ENCODE measurements at regions not wholly inside any gene's neighbourhood (a gene's known extent, or its start where the extent isn't known, plus 50 kb on each side); places are given as distances from the start of the nearest gene placed in this dataset.
"Not testable (repeated sequence)": the region's sequence is repeated elsewhere in the genome, so short reads cannot be mapped to it uniquely, and the experiment has no call there.

DNA sequence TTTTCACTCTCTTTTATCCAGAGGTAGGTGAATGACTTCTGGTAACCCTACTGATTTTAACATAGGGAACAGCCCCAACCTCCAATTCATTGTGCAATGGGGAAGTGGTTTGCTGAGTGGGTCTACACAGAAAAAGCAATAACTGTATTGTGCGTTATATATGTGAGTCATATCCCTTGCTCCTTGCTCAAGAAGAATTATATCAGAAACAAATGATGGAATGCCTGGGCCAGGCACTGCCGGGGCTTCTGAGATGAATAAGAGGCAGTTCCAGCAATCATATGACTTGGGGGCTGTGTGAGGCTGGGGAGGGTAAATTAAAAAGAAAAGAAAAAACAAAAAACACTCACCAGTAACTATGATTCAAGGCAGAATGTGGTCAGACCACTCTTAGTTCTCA lies 79.2 kb upstream of the ABCA1 start:
- peak; percentile 91 to 96 for DNase-seq (ENCODE audit: low read depth in 2 of 2)
- TF ChIP-seq, protein P1, sequence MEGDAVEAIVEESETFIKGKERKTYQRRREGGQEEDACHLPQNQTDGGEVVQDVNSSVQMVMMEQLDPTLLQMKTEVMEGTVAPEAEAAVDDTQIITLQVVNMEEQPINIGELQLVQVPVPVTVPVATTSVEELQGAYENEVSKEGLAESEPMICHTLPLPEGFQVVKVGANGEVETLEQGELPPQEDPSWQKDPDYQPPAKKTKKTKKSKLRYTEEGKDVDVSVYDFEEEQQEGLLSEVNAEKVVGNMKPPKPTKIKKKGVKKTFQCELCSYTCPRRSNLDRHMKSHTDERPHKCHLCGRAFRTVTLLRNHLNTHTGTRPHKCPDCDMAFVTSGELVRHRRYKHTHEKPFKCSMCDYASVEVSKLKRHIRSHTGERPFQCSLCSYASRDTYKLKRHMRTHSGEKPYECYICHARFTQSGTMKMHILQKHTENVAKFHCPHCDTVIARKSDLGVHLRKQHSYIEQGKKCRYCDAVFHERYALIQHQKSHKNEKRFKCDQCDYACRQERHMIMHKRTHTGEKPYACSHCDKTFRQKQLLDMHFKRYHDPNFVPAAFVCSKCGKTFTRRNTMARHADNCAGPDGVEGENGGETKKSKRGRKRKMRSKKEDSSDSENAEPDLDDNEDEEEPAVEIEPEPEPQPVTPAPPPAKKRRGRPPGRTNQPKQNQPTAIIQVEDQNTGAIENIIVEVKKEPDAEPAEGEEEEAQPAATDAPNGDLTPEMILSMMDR (IDR thresholded peaks at IDR 0.05; ENCODE audit: low read depth, low read length) = no peak

DNA sequence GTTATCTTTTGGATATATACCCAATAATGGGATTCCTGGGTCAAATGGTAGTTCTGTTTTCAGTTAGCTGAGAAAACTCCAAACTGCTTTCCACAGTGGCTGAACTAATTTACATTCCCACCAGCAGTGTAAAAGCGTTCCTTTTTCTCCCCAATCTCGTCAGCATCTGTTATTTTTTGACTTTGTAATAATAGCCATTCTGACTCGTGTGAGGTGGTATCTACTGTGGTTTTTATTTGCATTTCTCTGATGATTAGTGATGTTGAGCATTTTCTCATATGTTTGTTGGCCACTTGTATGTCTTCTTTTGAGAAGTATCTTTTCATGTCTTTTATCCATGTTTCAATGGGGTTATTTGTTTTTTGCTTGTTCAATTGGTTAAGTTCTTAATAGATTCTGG lies 82.1 kb upstream of the ABCA1 start:
- not testable (repeated sequence) for H3K4me3 ChIP-seq (replicated peaks in 1 of 2; ENCODE audit: low read depth in 2 of 2, low read length in 2 of 2); DNase-seq (ENCODE audit: low read depth in 2 of 2)

More for the DNA sequence above, 79.2 kb upstream of the ABCA1 start:
- no peak overlapping the region for H3K4me3 ChIP-seq (replicated peaks in 1 of 2; ENCODE audit: low read depth in 2 of 2, low read length in 2 of 2)

DNA sequence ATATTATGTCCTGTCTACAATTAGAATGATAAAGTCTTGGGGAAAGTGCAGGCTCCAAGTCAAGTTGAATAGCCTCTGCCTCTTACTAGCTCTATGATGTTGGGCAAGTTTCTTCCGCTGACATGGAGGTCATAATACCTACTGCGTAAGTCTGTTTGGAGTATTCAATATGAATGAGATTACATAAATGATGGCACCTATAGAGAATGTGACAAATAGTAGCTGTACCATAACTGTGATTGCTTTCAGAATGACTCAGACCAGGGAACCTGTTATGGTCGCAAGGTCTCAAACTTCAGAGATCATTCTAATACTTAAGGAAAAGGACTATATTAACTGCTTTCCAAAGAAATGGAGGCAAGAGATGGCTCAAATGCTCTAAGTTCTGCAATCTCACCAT lies 94.0 kb upstream of the ABCA1 start:
- H3K4me3 ChIP-seq (replicated peaks in 1 of 2; ENCODE audit: low read depth in 2 of 2, low read length in 2 of 2) = no peak overlapping the region
- TF ChIP-seq, protein P1 (IDR thresholded peaks at IDR 0.05; ENCODE audit: low read depth, low read length) = no peak
- no peak for DNase-seq (ENCODE audit: low read depth in 2 of 2)

DNA sequence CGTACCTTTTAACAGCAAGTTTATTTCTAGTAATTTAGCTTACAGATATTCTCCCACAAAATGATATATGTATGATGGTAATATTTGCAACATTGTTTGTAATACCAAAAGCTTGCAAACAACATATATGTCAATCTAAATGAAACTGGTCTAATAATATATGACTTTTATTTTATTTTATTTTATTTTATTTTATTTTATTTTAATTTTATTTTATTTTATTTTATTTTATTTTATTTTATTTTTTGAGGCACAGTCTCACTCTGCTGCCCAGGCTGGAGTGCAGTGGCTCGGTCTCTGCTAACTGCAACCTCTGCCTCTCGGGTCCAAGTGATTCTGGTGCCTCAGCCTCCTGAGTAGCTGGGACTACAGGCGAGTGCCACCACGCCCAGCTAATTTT lies 94.6 kb upstream of the ABCA1 start:
- H3K4me3 ChIP-seq (replicated peaks in 1 of 2; ENCODE audit: low read depth in 2 of 2, low read length in 2 of 2) = not testable (repeated sequence)

DNA sequence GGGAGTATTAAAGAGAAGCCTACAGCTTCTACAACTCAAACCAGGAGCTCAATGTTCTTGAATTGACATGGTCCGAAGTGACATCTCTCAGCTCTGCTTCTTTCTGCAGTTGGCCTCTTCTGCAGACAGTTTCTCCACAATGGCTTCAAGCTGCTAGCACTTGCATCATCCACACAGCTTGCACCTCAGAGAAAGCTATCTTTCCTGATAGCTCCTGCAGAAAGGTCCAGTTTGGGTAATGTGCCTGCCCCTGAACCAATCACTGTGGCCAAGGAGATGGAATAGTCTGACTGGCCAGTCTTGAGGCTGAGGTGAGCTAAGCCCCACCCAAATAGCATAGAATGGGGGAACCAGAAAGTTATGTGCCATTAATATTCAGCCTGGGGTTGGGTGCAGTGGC lies 95.8 kb upstream of the ABCA1 start:
- H3K4me3 ChIP-seq (replicated peaks in 1 of 2; ENCODE audit: low read depth in 2 of 2, low read length in 2 of 2) = no peak overlapping the region
- TF ChIP-seq, protein P1 (IDR thresholded peaks at IDR 0.05; ENCODE audit: low read depth, low read length) = no peak
- no peak for DNase-seq (ENCODE audit: low read depth in 2 of 2)

More for the DNA sequence above, 94.6 kb upstream of the ABCA1 start:
- DNase-seq (ENCODE audit: low read depth in 2 of 2) = not testable (repeated sequence)

DNA sequence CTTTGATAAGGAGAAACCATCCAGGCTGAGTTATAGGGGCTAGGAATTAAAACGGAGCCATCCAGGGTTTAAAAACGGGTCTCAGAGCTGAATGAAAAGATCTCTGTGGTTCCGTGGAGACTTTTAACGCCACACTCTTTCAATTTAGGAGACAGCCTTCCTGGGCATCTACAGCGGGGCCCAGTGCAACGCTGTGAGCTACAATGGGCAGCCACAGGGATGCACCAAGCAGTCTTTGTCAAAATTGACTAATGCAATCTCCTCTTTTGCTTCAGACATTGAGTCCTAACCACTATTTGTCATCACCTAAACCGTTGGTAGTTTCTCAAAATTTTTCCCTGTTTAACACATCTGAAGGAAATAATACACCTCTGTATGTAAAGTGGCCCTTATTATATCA lies 96.6 kb upstream of the ABCA1 start:
- no peak for DNase-seq (ENCODE audit: low read depth in 2 of 2)
- TF ChIP-seq, protein P1 (IDR thresholded peaks at IDR 0.05; ENCODE audit: low read depth, low read length) = no peak
- H3K4me3 ChIP-seq (replicated peaks in 1 of 2; ENCODE audit: low read depth in 2 of 2, low read length in 2 of 2) = no peak overlapping the region

DNA sequence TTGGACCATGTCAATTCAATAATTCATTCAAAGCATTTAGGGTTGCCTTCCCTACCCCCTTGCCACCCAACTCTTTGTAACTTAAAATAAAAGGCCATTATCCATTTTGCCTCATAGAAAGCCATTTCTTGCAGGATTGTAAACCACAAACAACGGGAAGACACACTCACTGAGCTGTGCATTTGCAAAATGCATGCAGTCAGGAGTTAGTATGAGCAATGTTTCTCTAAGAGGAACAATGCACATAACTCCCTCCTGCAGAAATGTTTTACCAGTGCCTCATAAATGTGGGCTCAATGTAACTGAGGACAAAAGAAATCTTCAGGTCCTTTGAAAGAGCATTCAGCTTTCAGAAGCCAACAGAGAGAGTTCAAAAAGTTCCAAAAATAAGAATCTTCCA lies 98.5 kb upstream of the ABCA1 start:
- TF ChIP-seq, protein P1 (IDR thresholded peaks at IDR 0.05; ENCODE audit: low read depth, low read length) = no peak
- no peak overlapping the region for H3K4me3 ChIP-seq (replicated peaks in 1 of 2; ENCODE audit: low read depth in 2 of 2, low read length in 2 of 2)
- peak in 1 of 2 donors; percentile 84 for DNase-seq (ENCODE audit: low read depth in 2 of 2)

DNA sequence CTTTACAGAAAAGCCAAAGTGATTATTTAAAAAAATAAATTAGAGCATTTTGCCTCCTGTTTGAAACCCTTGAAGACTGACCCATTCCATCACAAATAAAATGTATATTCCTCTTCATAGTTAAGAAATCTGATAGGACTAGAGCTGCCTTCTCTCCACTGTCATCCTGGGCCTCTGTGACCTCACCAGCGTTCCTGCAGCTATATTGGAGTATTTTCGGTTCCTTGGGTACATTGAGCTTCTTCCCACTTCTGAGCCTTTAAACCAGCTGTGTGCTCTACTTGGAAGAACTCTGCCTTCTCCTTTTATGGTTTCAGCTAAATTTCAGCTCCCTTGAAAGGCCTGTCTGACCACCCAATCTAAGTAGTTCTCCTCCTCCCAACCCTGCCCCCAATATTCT lies 99.1 kb upstream of the ABCA1 start:
- DNase-seq (ENCODE audit: low read depth in 2 of 2) = no peak
- TF ChIP-seq, protein P1 (IDR thresholded peaks at IDR 0.05; ENCODE audit: low read depth, low read length) = no peak
- H3K4me3 ChIP-seq (replicated peaks in 1 of 2; ENCODE audit: low read depth in 2 of 2, low read length in 2 of 2) = no peak overlapping the region
